ENCODE measurements at regions not wholly inside any gene's neighbourhood (a gene's known extent, or its start where the extent isn't known, plus 50 kb on each side); places are given as distances from the start of the nearest gene placed in this dataset.

DNA sequence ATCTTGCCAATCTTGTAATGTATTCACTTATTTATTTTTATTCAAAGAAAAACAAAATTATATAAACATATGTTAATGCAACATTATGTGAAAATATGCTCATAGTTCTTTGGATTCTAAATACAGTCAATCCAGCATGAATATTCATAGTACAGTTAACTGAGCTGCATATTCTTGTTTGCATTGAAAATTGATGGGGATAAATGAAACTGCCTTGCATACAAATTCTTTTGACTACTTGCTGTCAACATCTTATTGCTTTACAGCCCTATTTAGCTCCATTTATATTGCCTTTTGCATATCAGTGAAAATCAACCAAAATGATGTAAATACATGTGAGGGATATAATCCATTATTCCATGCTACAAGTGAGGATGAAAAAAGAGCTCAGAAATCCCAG is 135.3 kb downstream of the CCER1 start:
- no peak overlapping the region for H3K4me3 ChIP-seq
- intact Hi-C loops (cut with DNase I): no loop called here
- H3K27me3 ChIP-seq: no peaks in the 10 kb centered on the region
- no peaks in the 10 kb centered on the region for H3K4me1 ChIP-seq
- no peak for DNase-seq
- no peak overlapping the region for H3K9ac ChIP-seq (ENCODE audit: low read depth in 2 of 2, low read length in 2 of 2)
- no peaks in the 10 kb centered on the region for H3K36me3 ChIP-seq
- no peaks in the 10 kb centered on the region for H3K9me3 ChIP-seq
- TF ChIP-seq CTCF (IDR thresholded peaks at IDR 0.05): no peak
- no peak overlapping the region for H3K27ac ChIP-seq

DNA sequence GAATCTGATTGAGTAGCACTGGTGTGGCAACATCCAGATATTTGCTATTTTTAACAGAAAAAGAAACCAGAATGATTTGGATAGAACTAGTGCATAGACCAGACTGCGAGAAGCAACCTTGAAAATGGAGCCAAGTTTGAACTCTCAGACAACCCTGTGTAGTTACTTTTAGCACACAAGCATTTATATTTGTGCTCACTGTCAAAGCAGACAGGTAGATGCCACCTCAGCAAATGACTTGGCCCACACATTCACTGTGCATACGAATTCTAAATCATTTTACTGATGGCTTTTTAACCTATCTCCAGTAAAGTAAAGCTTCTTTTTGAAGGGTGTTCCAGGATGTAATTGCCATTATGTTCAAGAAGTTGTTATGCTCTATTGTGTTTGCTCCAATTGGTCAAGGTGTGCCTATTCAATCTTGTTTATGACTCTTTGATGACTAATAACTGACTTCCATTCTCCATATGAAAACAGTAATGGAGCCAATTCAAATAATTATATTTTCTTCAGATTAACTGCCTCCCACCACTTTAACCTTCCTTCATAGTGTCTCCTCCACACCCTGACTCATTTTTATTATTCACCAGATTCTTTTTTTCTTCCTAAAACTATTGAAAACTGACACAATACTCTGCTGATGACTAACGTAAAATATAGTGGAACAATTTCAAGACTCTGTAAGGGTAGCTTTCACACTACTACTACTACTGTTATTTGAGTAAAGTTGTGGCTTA is 138.5 kb downstream of the CCER1 start:
- no peaks in the 10 kb centered on the region for H3K27me3 ChIP-seq
- no peaks in the 10 kb centered on the region for H3K9me3 ChIP-seq
- H3K4me1 ChIP-seq: no peaks in the 10 kb centered on the region
- no peak for TF ChIP-seq CTCF (IDR thresholded peaks at IDR 0.05)
- no peak overlapping the region for H3K4me3 ChIP-seq
- no peak overlapping the region for H3K9ac ChIP-seq (ENCODE audit: low read depth in 2 of 2, low read length in 2 of 2)
- no peak overlapping the region for H3K27ac ChIP-seq
- no peak for DNase-seq
- no peaks in the 10 kb centered on the region for H3K36me3 ChIP-seq
- intact Hi-C loops (cut with DNase I): no loop called here

DNA sequence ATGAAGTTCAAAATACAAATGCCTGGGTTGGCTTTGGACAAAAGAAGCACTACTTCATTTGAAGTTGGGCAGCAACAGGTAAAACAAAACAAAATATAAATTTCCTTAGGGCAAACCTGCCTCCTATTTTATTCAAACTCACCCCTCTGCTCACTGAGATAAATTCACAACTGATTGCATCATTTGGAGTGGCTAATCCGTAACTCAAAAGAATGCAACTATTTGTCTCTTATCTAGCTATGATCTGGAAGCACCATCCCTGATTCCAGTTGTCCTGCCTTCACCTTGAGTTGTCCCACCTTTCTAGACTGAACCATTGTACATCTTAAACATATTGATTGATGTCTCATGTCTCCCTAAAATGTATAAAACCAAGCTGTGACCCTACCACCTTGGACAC is 145.0 kb downstream of the CCER1 start:
- Histone ChIP-seq H3K27me3 (no peaks in the 10 kb centered on the region), H3K27ac (no peak overlapping the region), H3K9ac (ENCODE audit: low read depth in 2 of 2, low read length in 2 of 2) (no peak overlapping the region), H3K4me1 (no peaks in the 10 kb centered on the region), H3K9me3 (no peaks in the 10 kb centered on the region), H3K4me3 (no peak overlapping the region), H3K36me3 (no peaks in the 10 kb centered on the region)
- TF ChIP-seq CTCF (IDR thresholded peaks at IDR 0.05): no peak
- intact Hi-C loops (cut with DNase I): no loop called here
- no peak for DNase-seq

DNA sequence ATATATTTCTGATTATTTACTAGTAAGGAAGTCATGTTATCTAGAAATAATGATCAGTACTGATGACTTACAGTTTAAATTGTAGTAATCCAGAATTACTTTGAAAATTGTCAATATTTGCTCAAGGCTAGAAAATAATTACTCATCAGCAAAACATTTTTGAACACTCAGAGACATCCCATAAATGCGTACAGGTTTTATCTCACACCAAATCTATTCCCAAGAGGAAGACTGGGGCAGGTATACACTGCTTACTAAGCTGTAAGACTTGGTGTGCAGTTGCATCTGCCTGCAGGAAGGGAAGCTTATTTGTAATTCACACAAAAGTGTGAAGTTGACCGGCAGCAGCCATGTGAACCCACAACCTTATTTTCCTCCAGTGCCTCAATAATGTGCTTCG is 146.4 kb downstream of the CCER1 start:
- DNase-seq: no peak
- H3K9me3 ChIP-seq: no peaks in the 10 kb centered on the region
- H3K36me3 ChIP-seq: no peaks in the 10 kb centered on the region
- no peak overlapping the region for H3K9ac ChIP-seq (ENCODE audit: low read depth in 2 of 2, low read length in 2 of 2)
- H3K27ac ChIP-seq: no peak overlapping the region
- intact Hi-C loops (cut with DNase I): no loop called here
- H3K27me3 ChIP-seq: no peaks in the 10 kb centered on the region
- no peaks in the 10 kb centered on the region for H3K4me1 ChIP-seq
- TF ChIP-seq CTCF (IDR thresholded peaks at IDR 0.05): no peak
- no peak overlapping the region for H3K4me3 ChIP-seq

- Histone ChIP-seq H3K27ac (no peak overlapping the region), H3K27me3 (no peaks in the 10 kb centered on the region), H3K4me1 (no peaks in the 10 kb centered on the region), H3K9ac (ENCODE audit: low read depth in 2 of 2, low read length in 2 of 2) (no peak overlapping the region), H3K36me3 (no peaks in the 10 kb centered on the region), H3K4me3 (no peak overlapping the region), H3K9me3 (no peaks in the 10 kb centered on the region)
- no peak for DNase-seq
- no peak for TF ChIP-seq CTCF (IDR thresholded peaks at IDR 0.05)
- intact Hi-C loops (cut with DNase I): no loop called here
Measured at GRCh38 chr12:90802727-90803126, 152.2 kb downstream of the CCER1 start.

Measured in colonic mucosa (tissue), 4 donors.